H9 (cell line): ENCODE measurements at regions not wholly inside any gene's neighbourhood (a gene's known extent, or its start where the extent isn't known, plus 50 kb on each side); places are given as distances from the start of the nearest gene placed in this dataset.

Source experiments
- DNase-seq: peaks from one replicate; pipeline ENCODE4 v3.0.0-alpha.2; 2017
- H2AFZ ChIP-seq: one replicate; pipeline ENCODE4 v1.6.1; 2013; ENCODE audit warnings: mild to moderate bottlenecking, low read length, control low read depth, moderate library complexity
- H2AK5ac ChIP-seq: 2 replicates; pipeline ENCODE4 v1.6.1; 2013; ENCODE audit warnings: low read length, control low read depth, mixed read lengths; ENCODE audit not compliant: insufficient read length
- H2BK120ac ChIP-seq: one replicate; pipeline ENCODE4 v1.6.1; 2013; ENCODE audit warnings: low read depth, mild to moderate bottlenecking, low read length, control low read depth, inconsistent platforms; ENCODE audit not compliant: poor library complexity, severe bottlenecking
- H2BK12ac ChIP-seq: 2 replicates; pipeline ENCODE4 v1.6.1; 2013; ENCODE audit warnings: low read length, control low read depth, mixed read lengths, low read depth; ENCODE audit not compliant: insufficient read length
- H2BK15ac ChIP-seq: 2 replicates; pipeline ENCODE4 v1.6.1; 2013; ENCODE audit warnings: low read depth, low read length, control low read depth
- H2BK20ac ChIP-seq: one replicate; pipeline ENCODE4 v1.6.1; 2013; ENCODE audit warnings: low read depth, mild to moderate bottlenecking, low read length, control low read depth, inconsistent platforms; ENCODE audit not compliant: poor library complexity, severe bottlenecking
- H2BK5ac ChIP-seq: 2 replicates; pipeline ENCODE4 v1.6.1; 2013; ENCODE audit warnings: low read length, control low read depth, mixed read lengths; ENCODE audit not compliant: insufficient read length
- H3K14ac ChIP-seq: 2 replicates; pipeline ENCODE4 v1.6.1; 2013; ENCODE audit warnings: low read length, control low read depth; ENCODE audit not compliant: insufficient read depth
- H3K18ac ChIP-seq: 2 replicates; pipeline ENCODE4 v1.6.1; 2013; ENCODE audit warnings: low read depth, mild to moderate bottlenecking, mixed read lengths, low read length, control low read depth; ENCODE audit not compliant: insufficient read length
- H3K23ac ChIP-seq: 2 replicates; pipeline ENCODE4 v1.6.1; 2013; ENCODE audit warnings: low read length, control low read depth, mixed read lengths, low read depth; ENCODE audit not compliant: insufficient read length
- H3K23me2 ChIP-seq: 2 replicates; pipeline ENCODE4 v1.6.1; 2013; ENCODE audit warnings: low read depth, mild to moderate bottlenecking, mixed read lengths, low read length, control low read depth; ENCODE audit not compliant: insufficient read length, poor library complexity, severe bottlenecking
- H3K27ac ChIP-seq: 2 replicates; pipeline ENCODE4 v1.5.1; 2013; ENCODE audit warnings: low read length, control low read depth, mixed read lengths, low read depth; ENCODE audit not compliant: insufficient read length
- H3K27me3 ChIP-seq: 2 replicates; pipeline ENCODE4 v1.6.1; 2013; ENCODE audit warnings: low read length, control low read depth, inconsistent platforms; ENCODE audit not compliant: insufficient read depth
- H3K4ac ChIP-seq: 2 replicates; pipeline ENCODE4 v1.6.1; 2013; ENCODE audit warnings: low read depth, mild to moderate bottlenecking, control low read depth, inconsistent platforms, low read length, moderate library complexity
- H3K4me1 ChIP-seq: 2 replicates; pipeline ENCODE4 v1.6.1; 2013; ENCODE audit warnings: low read length, control low read depth, inconsistent platforms; ENCODE audit not compliant: insufficient read depth
- H3K4me2 ChIP-seq: 2 replicates; pipeline ENCODE4 v1.6.1; 2013; ENCODE audit warnings: low read length, control low read depth, mixed read lengths; ENCODE audit not compliant: insufficient read length, insufficient read depth
- H3K56ac ChIP-seq: 2 replicates; pipeline ENCODE4 v1.6.1; 2013; ENCODE audit warnings: low read depth, mild to moderate bottlenecking, mixed read lengths, low read length, control low read depth; ENCODE audit not compliant: insufficient read length
- H3K79me1 ChIP-seq: 2 replicates; pipeline ENCODE4 v1.6.1; 2013; ENCODE audit warnings: low read depth, mild to moderate bottlenecking, moderate library complexity, low read length, control low read depth, inconsistent platforms; ENCODE audit not compliant: insufficient read depth, poor library complexity, severe bottlenecking
- H3K79me2 ChIP-seq: 2 replicates; pipeline ENCODE4 v1.6.1; 2013; ENCODE audit warnings: low read length, control low read depth, inconsistent platforms; ENCODE audit not compliant: insufficient read depth
- H3K9ac ChIP-seq: 2 replicates; pipeline ENCODE4 v1.6.1; 2013; ENCODE audit warnings: low read length, control low read depth, mixed read lengths; ENCODE audit not compliant: insufficient read length; ENCODE audit errors: extremely low read depth
- H3K9me3 ChIP-seq: one replicate; pipeline ENCODE4 v1.6.1; 2013; ENCODE audit warnings: low read depth, low read length, inconsistent platforms; ENCODE audit not compliant: control insufficient read depth
- H3T11ph ChIP-seq: one replicate; pipeline ENCODE4 v1.6.1; 2013; ENCODE audit warnings: mild to moderate bottlenecking, low read length, control low read depth, inconsistent platforms
- H4K20me1 ChIP-seq: one replicate; pipeline ENCODE4 v1.6.1; 2013; ENCODE audit not compliant: control insufficient read depth, insufficient read length, insufficient read depth
- H4K5ac ChIP-seq: 2 replicates; pipeline ENCODE4 v1.6.1; 2013; ENCODE audit warnings: low read depth, mild to moderate bottlenecking, mixed read lengths, low read length, control low read depth; ENCODE audit not compliant: insufficient read length
- H4K8ac ChIP-seq: replicated peaks from 2 replicates; pipeline ENCODE4 v1.6.1; 2013; ENCODE audit warnings: low read length, control low read depth, mixed read lengths, low read depth; ENCODE audit not compliant: insufficient read length
- H4K91ac ChIP-seq: 2 replicates; pipeline ENCODE4 v1.6.1; 2013; ENCODE audit warnings: low read depth, mild to moderate bottlenecking, moderate library complexity, mixed read lengths, low read length, control low read depth; ENCODE audit not compliant: insufficient read length
- H3K27ac Mint-ChIP-seq, 3 experiments: 2 replicates in 2 of 3; 3 replicates in 1 of 3; pipeline ENCODE4 v1.8.0; 2020 to 2021; ENCODE audit warnings: mixed read lengths in 3 of 3, mild to moderate bottlenecking in 1 of 3, moderate library complexity in 1 of 3
- H3K27me3 Mint-ChIP-seq: 2 replicates; pipeline ENCODE4 v1.8.0; 2021; ENCODE audit warnings: low read depth, mild to moderate bottlenecking, moderate library complexity, mixed read lengths
- H3K36me3 Mint-ChIP-seq, 3 experiments: 2 replicates in 2 of 3; 3 replicates in 1 of 3; pipeline ENCODE4 v1.8.0; 2020 to 2021; ENCODE audit warnings: low read depth in 3 of 3, mixed read lengths in 3 of 3; ENCODE audit not compliant: insufficient read depth in 1 of 3
- H3K4me1 Mint-ChIP-seq, 2 experiments: 2 replicates each; pipeline ENCODE4 v1.8.0; 2020; ENCODE audit warnings: mixed read lengths in 2 of 2
- H3K4me3 Mint-ChIP-seq, 2 experiments: 2 replicates in 1 of 2; 3 replicates in 1 of 2; pipeline ENCODE4 v1.8.0; 2020 to 2021; ENCODE audit warnings: mild to moderate bottlenecking in 2 of 2, mixed read lengths in 2 of 2, moderate library complexity in 1 of 2
- H3K9me3 Mint-ChIP-seq, 2 experiments: 2 replicates in 1 of 2; 3 replicates in 1 of 2; pipeline ENCODE4 v1.8.0; 2020; ENCODE audit warnings: mild to moderate bottlenecking in 2 of 2, mixed read lengths in 2 of 2, moderate library complexity in 1 of 2
- CTCF ChIP-seq: fragments of 200-600 bp; sonication (generic); conservative IDR thresholded peaks from 3 replicates; pipeline ENCODE4 v1.8.0; 2021; ENCODE audit warnings: antibody characterized with exemption, mild to moderate bottlenecking
- WGBS: extraction: QIAGEN DNeasy Blood & Tissue Kit; methylation state at CpG from one replicate; pipeline ENCODE4 v1.1.7; 2013; ENCODE audit warnings: missing lambda C conversion rate, low lambda C conversion rate, mixed read lengths; ENCODE audit not compliant: insufficient read length; ENCODE audit errors: extremely low coverage; 5-methylcytosine and 5-hydroxymethylcytosine counted together

- Histone ChIP-seq H3K9ac (no peak overlapping the region), H3K23ac (no peak overlapping the region), H4K20me1 (no peaks in the 10 kb centered on the region), H3K4me1 (no peaks in the 10 kb centered on the region), H3K18ac (no peak overlapping the region), H3T11ph (no peak overlapping the region), H2BK15ac (no peak overlapping the region), H4K8ac (no peak overlapping the region), H2BK5ac (no peak overlapping the region), H4K91ac (no peak overlapping the region), H2AFZ (no peak overlapping the region), H2BK120ac (no peak overlapping the region), H3K9me3 (no peaks in the 10 kb centered on the region), H2BK12ac (no peak overlapping the region), H3K27ac (no peak overlapping the region), H3K79me1 (no peaks in the 10 kb centered on the region), H3K56ac (no peak overlapping the region), H4K5ac (no peak overlapping the region), H3K27me3 (no peaks in the 10 kb centered on the region), H3K4ac (no peak overlapping the region), H2AK5ac (no peak overlapping the region), H2BK20ac (no peak overlapping the region), H3K79me2 (no peaks in the 10 kb centered on the region), H3K14ac (no peak overlapping the region), H3K4me2 (no peak overlapping the region), H3K23me2 (no peaks in the 10 kb centered on the region)
- Mint-ChIP-seq H3K9me3 (peaks cover 0 to 6% of the 10 kb centered on the region in 2 experiments; a peak in 2 of 5 replicates), H3K36me3 (no peaks in the 10 kb centered on the region; a peak in 2 of 7 replicates), H3K27ac (no peak overlapping the region; a peak in 1 of 7 replicates), H3K4me3 (no peak overlapping the region), H3K27me3 (peaks cover 5% of the 10 kb centered on the region), H3K4me1 (peaks cover 3 to 5% of the 10 kb centered on the region in 2 experiments; a peak in 3 of 4 replicates)
- TF ChIP-seq CTCF = no peak
- no peak for DNase-seq
- no CpG with 5 or more reads among the region's 3 CpGs for WGBS
Observed at GRCh38 chr21:41638201-41638790, 128.6 kb downstream of the RIPK4 start.
